ENCODE measurements at regions not wholly inside any gene's neighbourhood (a gene's known extent, or its start where the extent isn't known, plus 50 kb on each side); places are given as distances from the start of the nearest gene placed in this dataset.

GRCh38 chr6:167720456-167721285 lies 106.0 kb upstream of the AFDN start:
- TF ChIP-seq CTCF (IDR thresholded peaks at IDR 0.05): no peak
- no peak for TF ChIP-seq POLR2A (IDR thresholded peaks at IDR 0.05)
